Renal pelvis (tissue), 1 donor: ENCODE measurements at regions not wholly inside any gene's neighbourhood (a gene's known extent, or its start where the extent isn't known, plus 50 kb on each side); places are given as distances from the start of the nearest gene placed in this dataset.
"Not testable (repeated sequence)": the region's sequence is repeated elsewhere in the genome, so short reads cannot be mapped to it uniquely, and the experiment has no call there.

ENCODE experiments used
- DNase-seq: peaks from one replicate; pipeline ENCODE4 v3.0.0-alpha.2; 2013

DNA sequence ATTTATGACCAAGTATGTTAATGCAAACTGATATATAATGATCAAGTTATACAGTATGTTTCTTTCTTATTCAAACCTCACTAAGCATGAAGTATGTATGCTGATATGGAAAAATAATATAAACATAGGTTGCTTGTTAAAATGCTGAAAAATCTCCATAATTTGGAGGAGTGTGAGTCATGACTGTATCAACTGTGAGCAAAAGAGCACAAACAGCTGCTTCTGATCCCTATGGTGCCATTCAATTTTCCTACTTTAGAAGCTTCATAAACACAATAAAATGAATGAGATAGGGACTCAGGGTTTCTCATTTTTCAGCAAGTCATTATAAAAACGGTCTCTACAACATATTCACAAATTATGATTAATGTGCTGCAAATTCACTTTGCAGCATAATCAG, 129.9 kb upstream of the TFPI start:
- DNase-seq = no peak

DNA sequence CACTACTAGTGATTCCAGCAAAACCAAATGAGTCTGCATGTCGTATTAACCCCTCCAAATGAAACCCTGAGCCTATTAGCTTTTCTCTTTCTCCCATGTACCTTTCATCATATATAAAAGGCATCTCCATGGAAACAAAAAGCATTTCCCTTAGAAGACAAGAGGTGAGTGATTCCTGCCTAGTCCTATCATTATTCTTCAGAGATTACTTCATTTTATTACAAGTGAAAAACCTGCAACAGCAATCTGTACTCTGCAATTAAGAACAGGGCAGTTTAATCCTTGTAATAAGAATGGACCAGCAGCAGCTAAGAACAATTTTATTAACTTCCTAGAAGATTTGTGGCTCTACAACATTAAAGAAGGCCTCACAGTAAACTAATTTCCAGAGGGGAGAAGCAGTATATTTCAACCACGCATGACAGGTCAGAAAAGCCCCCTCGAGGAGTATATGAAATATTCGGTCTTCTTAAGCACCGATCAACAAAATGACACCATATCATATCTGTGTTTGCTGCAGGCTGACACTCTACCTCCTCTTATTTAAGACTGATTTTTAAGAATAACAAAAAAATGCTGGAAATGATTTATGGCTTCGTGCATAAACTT, 132.3 kb upstream of the TFPI start:
- DNase-seq = peak; percentile 19

DNA sequence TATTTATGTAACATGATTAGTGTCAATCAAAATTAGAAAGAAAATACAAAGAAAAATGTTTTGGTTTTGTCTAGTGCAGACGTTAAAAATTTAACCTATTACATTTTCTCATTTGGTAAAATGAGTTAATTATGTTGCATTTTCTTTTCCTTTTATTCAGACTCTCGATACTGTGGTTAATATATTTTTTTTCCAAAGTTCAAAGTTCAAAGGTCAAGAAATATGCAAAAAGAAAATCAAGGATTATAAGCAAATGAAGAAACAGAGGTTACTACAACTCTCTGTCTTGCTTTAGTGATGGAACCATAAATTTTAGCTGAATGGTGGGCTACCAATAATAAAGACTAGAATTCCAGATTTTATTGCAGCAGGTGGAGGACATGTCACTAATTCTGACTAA, 133.3 kb upstream of the TFPI start:
- DNase-seq = no peak

DNA sequence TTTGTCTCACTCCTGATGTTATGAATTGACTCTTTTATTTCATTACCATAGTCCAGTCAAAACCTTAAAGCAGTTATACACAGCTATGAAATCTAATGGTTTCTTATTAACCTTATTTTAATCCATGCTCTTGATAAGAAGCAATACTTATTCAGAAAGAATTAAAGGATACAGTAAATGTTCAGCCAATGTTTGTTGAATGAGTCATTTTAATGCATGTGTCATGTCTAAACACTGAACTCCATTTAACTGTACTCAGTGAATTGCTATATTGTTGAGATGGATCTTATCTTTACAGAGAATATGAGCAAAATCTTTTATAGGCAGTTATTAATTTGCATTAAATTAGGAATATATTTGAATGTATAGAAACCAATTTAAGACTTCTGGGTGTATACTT, 135.1 kb upstream of the TFPI start:
- no peak for DNase-seq

DNA sequence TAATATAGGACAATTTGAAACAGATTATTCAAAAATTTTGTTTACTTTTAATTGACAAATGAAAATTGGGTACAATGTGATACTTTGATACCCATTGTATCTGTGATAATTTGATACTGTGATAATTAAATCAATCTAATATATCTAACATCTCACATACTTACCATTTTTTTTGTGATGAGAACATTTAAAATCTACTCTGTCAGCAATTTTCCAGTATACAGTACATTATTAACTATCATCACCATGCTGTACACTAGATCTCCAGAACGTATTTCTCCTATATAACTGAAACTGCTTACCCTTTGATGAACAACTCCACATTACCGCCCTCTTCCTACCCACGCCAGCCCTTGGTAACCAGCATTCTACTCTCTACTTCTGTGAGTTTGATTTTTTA, 139.7 kb upstream of the TFPI start:
- DNase-seq = no peak

DNA sequence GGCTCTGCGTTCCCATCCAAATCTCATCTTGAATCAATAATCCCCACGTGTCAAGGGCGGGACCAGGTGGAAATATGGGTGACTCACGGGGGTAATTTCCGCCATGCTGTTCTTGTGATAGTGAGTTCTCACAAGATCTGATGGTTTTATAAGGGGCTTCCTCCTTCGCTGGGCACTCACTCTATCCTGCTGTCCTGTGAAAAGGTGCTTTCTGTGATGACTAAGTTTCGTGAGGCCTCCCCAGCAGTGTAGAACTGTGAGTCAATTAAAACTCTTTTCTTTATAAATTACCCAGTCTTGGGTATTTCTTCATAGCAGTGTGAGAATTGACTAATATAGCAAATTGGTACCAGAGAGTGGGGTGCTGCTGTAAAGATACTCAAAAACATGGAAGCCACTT, 142.4 kb upstream of the TFPI start:
- DNase-seq = not testable (repeated sequence)

DNA sequence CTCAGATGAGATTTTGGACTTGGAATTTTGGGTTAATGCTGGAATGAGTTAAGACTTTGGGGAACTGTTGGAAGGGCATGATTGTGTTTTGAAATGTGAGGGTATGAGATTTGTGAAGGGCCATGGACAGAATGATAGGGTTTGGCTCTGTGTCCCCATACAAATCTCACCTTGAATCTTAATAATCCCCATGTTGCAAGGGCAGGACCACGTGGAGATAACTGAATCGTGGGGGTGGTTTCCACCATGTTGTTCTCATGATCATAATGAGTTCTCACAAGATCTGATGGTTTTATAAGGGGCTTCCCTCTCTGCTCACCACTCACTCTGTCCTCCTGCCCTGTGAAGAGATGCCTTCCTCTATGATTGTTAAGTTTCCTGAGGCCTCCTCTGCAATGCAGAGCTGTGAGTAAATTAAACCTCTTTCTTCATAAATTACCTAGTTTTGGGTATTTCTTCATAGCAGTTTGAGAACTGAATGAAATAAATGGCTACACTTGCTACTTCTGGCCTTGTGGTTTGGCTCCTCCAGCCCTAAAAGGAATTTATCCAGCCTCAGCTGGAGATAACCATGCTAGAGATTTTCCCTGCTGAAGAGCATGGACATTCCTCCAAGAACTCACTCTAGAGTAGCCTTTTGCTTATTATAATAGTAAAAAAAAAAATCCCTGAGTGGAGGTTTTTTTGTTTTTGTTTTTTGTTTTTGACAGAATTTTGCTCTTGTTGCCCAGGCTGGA, 144.3 kb upstream of the TFPI start:
- no peak for DNase-seq

DNA sequence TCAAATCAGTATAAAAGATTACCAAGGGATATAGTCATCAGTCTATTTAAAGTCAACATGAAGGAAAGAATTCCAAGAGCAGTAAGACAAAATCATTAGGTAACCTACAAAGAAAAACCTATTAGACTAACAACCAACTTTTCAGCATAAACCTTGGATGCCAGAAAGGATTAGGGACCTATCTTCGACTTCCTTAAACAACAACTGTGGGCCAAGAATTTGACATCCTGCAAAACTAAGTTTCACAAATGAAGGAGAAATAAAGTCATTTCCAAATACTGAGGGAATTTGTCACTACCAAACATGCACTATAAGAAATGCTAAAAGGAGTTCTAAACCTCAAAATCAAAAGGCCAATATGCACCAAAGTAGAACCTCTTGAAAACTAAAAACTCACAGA, 147.9 kb upstream of the TFPI start:
- DNase-seq = no peak

DNA sequence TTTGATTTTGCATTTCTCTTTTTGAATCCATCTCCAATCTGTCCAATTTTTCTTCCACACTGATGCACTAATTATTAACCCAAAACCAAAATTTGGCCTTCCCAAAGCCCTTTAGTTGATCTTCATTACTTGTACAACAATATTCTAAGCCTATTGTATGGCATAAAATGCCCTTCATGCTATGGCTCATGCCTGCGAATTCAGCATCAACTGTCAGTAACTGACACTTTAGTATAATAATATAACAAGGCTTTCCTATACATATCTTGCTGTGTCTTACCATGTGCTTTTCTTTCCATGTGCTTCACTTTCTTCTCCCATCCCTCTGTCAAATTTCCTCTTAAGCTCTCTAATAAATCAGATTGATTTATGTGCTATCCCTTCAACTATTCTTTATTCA, 154.0 kb upstream of the TFPI start:
- no peak for DNase-seq

DNA sequence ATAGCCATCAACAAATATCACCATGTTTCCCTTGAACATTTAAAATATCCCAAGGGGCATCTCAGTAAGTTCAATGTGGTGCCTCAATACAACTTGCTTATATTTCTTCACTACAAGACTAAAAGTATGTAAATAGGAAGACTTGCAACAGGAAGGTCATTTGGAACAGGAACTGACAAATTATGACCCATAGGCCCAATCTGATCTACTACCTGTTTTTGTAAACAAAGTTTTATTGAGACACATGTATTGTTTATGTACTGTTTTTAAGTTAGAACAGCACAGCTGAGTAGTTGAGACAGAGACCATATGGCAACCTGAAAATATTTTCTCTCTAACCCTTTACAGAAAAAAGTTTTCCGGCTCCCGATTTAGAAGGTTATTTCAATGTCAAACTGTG, 154.8 kb upstream of the TFPI start:
- peak; percentile 29 for DNase-seq

DNA sequence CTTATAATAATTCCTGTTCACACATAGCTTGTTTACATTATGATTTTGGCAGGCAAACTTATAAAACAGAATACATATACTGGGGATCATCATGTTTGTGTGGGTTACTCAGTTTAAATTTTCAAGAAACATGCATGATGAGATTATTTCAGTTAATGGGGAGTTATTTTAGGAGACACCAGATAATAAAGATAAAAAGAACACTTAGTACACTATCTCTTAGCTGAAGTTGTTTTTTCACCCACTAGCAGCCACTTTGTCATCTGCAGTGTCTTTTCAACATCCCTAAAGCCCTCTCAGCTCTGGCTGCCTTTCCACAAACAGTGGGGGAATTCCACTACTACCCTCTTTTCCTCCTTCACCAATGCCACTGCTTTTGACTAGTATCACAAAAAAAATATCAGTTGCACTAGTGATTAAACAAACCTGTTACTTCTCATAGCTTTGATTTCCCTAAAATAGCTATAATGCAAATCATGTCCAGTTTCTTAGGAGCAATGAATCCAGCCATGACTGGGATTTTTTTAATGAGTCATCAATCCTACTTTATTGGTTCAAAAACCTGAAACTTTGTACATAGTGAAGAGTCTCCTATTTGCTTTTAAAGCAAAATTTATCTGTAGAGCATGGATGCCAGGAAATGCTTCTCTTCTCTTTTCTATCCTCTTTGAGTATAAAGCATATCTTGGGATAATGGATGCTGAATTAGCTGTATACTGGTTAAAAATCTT, 156.7 kb upstream of the TFPI start:
- no peak for DNase-seq

DNA sequence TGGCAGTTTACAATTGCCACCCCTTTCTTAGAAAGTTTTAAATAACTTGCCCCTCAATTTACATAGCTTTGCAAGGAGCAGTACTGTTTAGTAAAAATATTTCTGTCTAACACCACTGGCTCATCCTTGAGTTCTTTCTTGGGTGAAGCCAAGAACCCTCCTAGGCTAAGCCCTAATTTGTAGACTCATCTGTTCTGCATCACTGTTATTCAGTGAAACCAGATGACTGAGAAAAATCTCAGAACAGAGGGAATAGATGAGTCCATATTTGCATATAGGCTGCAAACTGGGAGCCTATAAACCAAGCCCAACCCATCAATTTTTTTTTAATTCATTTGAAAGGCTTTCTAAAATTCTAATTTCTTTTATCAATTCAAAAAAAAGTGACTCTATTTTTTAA, 161.4 kb upstream of the TFPI start:
- DNase-seq = no peak

DNA sequence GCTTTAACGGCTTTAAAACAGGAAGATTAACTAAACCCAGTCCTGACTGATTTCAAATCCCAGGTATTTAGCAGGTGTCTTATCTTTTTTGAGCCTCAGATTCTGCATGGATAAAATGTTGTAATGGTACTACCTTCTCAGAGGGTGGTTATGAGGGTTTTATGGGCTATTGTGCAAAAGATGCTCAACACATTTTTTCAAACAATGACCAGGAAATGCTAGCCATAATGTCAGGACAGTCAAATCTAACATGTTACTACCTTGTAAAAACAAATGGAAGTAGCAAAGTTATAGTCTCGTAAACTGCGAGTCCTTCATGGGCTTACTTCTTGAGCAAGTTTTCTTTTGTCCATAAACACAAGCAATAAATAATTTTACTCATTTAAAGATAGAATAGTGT, 162.1 kb upstream of the TFPI start:
- DNase-seq = no peak

DNA sequence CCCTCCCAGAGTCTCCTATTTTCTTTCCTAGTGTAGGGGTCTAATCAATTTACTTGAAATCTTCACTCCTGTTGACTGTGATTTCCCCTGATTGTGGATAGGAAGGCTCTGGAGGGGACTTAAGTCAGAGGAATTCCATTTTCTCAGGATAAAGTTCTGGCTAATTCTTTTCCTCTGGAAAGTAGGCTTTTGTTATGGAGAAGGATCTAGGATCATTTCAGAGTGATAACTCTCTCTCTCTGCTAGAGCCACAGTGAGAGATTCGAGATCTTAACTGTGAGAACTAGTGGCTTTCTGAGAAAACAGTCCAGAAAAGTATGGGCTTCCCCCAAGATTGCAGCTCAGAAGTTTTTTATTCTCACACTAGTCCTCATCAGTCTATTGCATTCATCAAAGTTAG, 163.9 kb upstream of the TFPI start:
- DNase-seq = no peak

DNA sequence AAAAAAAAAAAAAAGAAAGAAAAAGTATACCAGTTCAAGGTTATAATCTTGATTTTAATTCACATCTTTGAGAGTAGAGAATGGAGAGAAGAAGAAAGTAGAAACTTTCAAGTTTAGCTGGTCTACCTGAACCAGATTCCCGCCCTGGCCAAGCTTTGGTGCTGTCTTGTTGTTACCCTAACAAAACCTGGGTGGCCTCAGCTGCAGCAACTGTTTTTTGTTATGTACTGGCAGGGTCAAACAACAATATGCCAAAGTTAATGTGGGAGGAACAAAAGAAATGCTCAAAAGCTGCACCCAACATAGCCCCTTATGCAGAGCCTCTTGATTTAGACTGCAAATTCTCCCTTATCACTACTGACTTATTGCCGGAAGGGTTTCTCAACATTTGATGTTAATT, 165.3 kb upstream of the TFPI start:
- no peak for DNase-seq

DNA sequence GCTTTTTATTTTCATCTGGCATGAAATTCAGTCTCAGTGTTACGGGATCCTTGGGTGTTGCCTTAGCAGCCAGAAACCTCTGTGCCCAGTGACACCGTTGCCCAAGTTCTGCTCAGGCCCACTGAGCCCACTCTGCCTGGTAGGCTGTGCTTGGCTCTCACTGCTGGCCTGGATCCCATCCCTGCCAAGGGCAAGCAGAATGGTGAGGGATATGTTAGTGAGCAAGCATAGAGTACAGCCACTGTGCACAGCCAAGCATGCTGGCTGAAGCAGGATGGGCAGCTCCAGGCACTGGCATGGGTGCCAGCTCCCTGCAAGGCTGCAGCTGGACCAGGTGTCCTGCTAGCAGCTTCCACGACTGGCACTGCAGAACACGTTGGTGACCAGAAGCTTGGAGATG, 194.7 kb upstream of the TFPI start:
- no peak for DNase-seq

DNA sequence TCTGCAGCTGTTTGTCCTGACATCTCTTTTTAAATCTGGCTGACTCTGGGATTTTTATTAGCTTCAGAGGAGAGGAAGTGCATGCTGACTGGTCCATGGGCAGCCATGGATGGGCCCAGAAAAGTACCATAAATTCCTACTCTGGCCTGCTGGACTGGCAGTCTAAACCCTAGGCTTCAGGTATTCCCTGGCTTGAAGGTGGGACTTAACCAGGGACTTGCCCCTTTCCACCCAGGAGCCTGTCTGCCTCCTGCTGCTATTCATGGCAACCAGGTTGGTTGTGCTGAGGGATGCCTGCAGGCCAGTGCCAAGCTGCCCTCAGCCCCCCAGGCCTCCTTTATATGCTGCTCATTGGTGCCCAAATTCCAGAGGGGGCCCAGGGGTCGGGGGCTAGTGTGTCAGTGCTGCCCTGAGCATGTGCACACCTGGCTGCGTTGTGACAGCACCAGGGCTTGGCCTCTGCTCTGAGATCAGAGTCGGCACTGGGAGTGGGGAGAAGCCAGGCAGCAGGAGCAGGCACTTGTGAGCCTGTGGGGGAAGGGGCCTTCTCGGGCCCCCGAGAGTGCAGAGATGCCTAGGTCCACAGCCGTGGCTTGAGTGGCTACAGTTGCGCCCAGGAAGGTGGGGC, 195.7 kb upstream of the TFPI start:
- no peak for DNase-seq

DNA sequence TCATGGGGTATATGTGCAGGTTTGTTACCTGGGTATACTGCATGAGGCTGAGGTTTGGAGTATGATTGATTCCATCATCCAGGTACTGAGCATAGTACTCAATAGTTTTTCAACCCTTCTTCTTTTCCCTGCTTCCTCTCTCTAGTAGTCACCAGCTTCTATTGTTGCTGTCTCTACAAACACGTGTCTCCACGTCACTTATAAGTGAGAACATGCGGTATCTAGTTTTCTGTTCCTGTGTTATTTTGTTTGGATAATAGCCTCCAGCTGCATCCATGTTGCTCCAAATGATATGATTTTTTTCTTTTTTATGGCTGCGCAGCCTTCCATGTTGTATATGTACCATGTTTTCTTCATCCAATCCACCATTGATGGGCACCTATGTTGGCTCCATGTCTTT, 214.8 kb upstream of the TFPI start:
- no peak for DNase-seq

DNA sequence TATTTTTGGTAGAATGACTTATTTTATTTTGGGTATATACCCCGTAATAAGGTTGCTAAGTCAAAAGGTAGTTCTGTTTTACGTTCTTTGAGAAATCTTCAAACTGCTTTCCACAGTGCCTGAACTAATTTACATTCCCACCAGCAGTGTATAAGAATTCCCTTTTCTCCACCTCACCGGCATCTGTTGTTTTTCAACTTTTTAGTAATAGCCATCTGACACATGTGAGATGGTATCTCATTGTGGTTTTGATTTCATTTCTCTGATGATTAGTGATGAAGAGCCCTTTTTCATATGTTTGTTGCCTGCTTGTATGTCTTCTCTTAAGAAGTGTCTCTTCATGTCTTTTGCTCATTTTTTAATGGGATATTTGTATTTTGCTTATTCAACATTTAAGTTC, 215.2 kb upstream of the TFPI start:
- no peak for DNase-seq

DNA sequence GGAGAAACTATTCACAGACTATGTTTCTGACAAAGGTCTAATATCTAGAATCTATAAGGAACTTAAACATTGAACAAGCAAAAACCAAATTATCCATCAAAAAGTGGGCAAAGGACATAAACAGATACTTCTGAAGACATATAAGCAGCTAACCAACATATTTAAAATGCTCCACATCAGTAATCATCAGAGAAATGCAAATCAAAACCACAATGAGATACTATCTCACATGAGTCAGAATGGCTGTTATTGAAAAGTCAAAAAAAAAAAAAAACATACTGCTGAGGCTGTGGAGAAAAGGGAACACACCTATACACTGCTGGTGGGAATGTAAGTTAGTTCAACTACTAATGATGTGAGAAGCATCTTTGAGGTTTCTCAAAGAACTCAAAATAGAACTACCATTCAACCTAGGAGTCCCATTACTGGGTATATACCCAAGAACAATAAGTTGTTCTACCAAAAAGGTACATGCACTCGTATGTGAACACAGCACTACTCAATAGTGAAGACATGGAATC, 220.4 kb upstream of the TFPI start:
- DNase-seq = no peak

DNA sequence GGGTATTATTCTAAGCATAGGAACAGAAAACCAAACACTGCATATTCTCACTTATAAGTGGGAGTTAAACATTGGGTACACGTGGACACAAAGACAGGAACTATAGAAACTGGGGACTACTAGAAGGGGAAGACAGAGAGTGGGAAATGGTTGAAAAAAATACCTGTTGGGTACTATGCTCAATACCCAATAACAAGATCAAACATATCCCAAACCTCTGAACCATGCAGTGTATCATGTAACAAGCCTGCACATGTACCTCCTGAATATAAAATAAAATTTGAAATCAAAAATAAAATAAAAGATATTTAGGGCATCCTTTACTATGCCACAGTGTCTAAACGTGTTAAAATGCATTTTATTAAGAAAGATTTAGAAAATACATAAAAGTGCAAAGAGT, 221.0 kb upstream of the TFPI start:
- DNase-seq = no peak

DNA sequence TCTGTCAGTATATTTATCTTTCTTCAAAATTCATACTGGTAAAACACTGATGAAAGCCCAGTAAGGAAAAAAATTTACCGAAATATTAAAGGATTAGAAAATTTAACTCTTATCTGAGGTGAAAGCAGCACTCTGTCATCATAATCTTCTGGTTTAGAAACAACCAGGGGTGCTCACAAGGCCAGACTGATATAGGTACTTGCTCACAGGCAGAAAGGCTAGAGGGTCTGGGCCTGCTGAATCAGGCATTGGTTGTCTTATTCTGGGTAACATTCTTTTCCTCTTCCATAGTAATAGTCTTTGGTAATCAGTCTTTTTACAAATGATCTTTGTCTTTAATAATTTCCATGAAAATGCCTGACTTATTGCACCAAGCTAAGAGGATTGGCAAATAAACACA, 221.4 kb upstream of the TFPI start:
- DNase-seq = no peak

DNA sequence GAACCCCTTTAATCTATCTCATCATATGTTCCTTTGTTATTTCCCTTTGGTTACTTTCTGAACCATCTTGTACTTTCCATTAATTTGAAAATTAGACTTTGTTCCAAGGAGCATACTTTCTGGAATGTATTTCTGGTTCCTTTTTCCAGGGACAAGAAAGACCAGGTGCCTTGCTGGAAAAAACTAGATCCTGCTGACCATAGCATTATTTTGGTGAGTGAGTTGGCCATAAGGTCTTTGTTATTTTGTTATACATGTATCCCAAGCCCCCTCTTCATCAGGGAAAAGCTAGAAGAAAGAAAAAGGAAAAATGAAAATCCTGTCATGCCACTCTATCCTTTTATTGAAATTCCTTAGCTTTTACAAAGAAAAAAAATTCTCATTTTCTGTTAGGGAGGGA, 228.1 kb upstream of the TFPI start:
- DNase-seq = no peak
